A549 (cell line): ENCODE measurements at regions not wholly inside any gene's neighbourhood (a gene's known extent, or its start where the extent isn't known, plus 50 kb on each side); places are given as distances from the start of the nearest gene placed in this dataset.

ENCODE experiments used
- CBX2 ChIP-seq: fragments of 200-600 bp; sonication (generic); IDR thresholded peaks from 2 replicates; pipeline ENCODE4 v1.6.1; 2016; ENCODE audit warnings: low read depth, mild to moderate bottlenecking, borderline replicate concordance
- CHD2 ChIP-seq: fragments of 150-350 bp; IDR thresholded peaks from 2 replicates; pipeline ENCODE4 v1.6.1; 2014; ENCODE audit warnings: low read length; ENCODE audit not compliant: partially characterized antibody
- CTCF ChIP-seq: fragments of >200 bp; sonication (Bioruptor Twin); formaldehyde crosslinking; IDR thresholded peaks from 3 replicates; pipeline ENCODE4 v1.5.1; 2016
- EP300 ChIP-seq, 2 experiments: fragments of >200 bp; sonication (Bioruptor Twin); formaldehyde crosslinking; IDR thresholded peaks; 2 replicates in 1 of 2; 3 replicates in 1 of 2; pipeline ENCODE4 v1.6.1; 2016 to 2017
- GATA3 ChIP-seq: IDR thresholded peaks from 2 replicates; pipeline ENCODE4 v1.6.1; 2012; ENCODE audit warnings: borderline replicate concordance
- NFE2L2 ChIP-seq: fragments of 150-350 bp; conservative IDR thresholded peaks from 2 replicates; pipeline ENCODE4 v1.6.1; 2014; ENCODE audit warnings: low read length
- PBX3 ChIP-seq: IDR thresholded peaks from 2 replicates; pipeline ENCODE4 v1.6.1; 2012
- RFX5 ChIP-seq: fragments of 450-650 bp; IDR thresholded peaks from 2 replicates; pipeline ENCODE4 v1.7.1; 2014; ENCODE audit warnings: antibody characterized with exemption, mild to moderate bottlenecking, moderate library complexity
- TFCP2L1 ChIP-seq: fragments of 250-450 bp; sonication (Bioruptor Pico); IDR thresholded peaks from 2 replicates; pipeline ENCODE4 v1.5.0; 2021; ENCODE audit warnings: mild to moderate bottlenecking
- TF ChIP-seq, protein P1 (sequence below): IDR thresholded peaks from 2 replicates; pipeline ENCODE4 v1.6.1; 2012

DNA sequence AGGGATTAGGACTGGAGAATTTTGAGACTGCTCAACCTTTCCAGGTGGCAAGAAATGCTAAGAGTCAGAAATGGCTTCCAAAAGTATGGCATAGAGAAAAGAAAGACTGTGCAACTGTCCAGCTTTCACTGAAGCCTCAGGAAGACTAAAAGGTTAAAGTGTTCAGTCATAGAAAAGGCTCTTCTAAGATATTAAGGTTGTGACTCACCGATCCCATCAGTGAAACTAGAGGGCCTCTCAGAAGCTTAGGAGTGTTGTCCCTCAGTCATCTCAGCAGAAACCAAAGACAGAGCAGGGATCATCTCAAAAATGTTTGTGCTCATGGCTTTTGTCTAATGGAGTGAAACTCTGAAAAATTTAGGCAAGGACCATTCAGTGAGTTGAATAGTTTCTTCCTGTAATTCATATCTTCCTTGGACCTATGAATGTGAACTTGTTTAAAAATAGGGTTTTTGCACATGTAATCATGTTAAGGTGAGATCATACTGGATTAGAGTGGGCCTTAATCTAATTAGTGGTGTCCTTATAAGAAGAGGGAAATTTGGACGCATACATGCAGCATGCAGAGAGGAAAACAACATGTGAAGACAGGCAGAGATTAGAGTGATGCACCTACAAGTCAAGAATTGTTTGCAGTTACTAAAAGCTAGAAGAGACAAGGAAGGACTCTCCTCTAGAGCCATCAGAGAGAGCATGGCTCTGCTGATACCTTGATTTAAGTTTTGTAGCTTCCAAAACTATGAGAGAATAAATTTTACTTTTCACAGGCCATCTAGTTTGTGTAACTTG is 71.3 kb downstream of the RPE65 start:
- no peak for TF ChIP-seq CTCF
- TF ChIP-seq NFE2L2 = no peak
- TF ChIP-seq EP300 (IDR thresholded peaks at IDR 0.05) = no peak
- TF ChIP-seq TFCP2L1 (CRISPR knock-in tag) = no peak
- no peak for TF ChIP-seq GATA3
- TF ChIP-seq CHD2 = no peak
- TF ChIP-seq, protein P1, sequence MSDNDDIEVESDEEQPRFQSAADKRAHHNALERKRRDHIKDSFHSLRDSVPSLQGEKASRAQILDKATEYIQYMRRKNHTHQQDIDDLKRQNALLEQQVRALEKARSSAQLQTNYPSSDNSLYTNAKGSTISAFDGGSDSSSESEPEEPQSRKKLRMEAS = no peak
- TF ChIP-seq CBX2 = no peak
- TF ChIP-seq RFX5 = no peak
- no peak for TF ChIP-seq PBX3
